Subcutaneous abdominal adipose tissue (tissue), 5 donors: ENCODE measurements at regions not wholly inside any gene's neighbourhood (a gene's known extent, or its start where the extent isn't known, plus 50 kb on each side); places are given as distances from the start of the nearest gene placed in this dataset.
"Not testable (repeated sequence)": the region's sequence is repeated elsewhere in the genome, so short reads cannot be mapped to it uniquely, and the experiment has no call there.

ENCODE experiments used
- H3K27ac ChIP-seq: one replicate; pipeline ENCODE4 v1.7.0; 2013; ENCODE audit warnings: low read depth, mild to moderate bottlenecking, inconsistent platforms, low read length, moderate library complexity
- H3K27me3 ChIP-seq, 5 donors: one replicate each; pipeline ENCODE4 v1.7.0; 2013; ENCODE audit warnings: low read length in 5 of 5, inconsistent platforms in 1 of 5; ENCODE audit not compliant: control insufficient read depth in 5 of 5, insufficient read depth in 4 of 5
- H3K36me3 ChIP-seq, 5 donors: one replicate each; pipeline ENCODE4 v1.7.0; 2013; ENCODE audit warnings: low read length in 5 of 5; ENCODE audit not compliant: control insufficient read depth in 5 of 5, insufficient read depth in 5 of 5
- H3K4me1 ChIP-seq, 5 donors: one replicate each; pipeline ENCODE4 v1.7.0; 2013; ENCODE audit warnings: low read length in 5 of 5, mild to moderate bottlenecking in 3 of 5, moderate library complexity in 1 of 5; ENCODE audit not compliant: control insufficient read depth in 5 of 5, insufficient read depth in 5 of 5
- H3K4me3 ChIP-seq, 5 donors: one replicate each; pipeline ENCODE4 v1.7.0; 2013; ENCODE audit warnings: low read length in 5 of 5, low read depth in 1 of 5
- H3K9ac ChIP-seq, 5 donors: one replicate each; pipeline ENCODE4 v1.7.0; 2013; ENCODE audit warnings: low read length in 5 of 5, mild to moderate bottlenecking in 4 of 5, moderate library complexity in 3 of 5
- H3K9me3 ChIP-seq, 5 donors: one replicate each; pipeline ENCODE4 v1.7.0; 2013; ENCODE audit warnings: low read length in 5 of 5; ENCODE audit not compliant: control insufficient read depth in 5 of 5
- donor health status: healthy.
- donor health status: healthy.
- donor health status: healthy.
- donor health status: healthy.
- donor health status: healthy.

DNA sequence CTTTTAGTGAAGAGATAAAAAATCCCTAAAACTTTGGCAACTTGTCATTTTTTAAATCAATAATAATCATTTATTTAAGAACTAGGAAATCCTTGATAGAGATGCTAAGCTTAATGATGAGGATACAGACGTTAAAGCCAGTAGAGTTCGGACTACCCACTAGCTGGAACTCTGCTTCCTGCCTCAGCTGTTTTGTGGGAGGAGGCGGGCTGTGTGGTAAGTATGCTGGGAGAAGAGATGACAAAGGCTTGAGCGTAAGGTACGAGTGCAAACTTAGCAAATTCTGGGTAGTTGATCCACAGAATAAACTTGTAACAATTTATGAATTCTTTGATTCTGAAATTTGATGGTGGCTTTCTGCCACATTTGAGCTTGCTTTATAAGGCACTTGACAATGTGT lies 111.2 kb upstream of the NANOGP8 start:
- H3K9me3 ChIP-seq: peaks cover 2 to 11% (median 7%) of the 10 kb centered on the region in 5 donors
- H3K36me3 ChIP-seq: no peaks in the 10 kb centered on the region
- H3K4me1 ChIP-seq: no peaks in the 10 kb centered on the region
- H3K27me3 ChIP-seq: no peaks in the 10 kb centered on the region
- H3K27ac ChIP-seq: no peak overlapping the region
- no peak overlapping the region for H3K4me3 ChIP-seq
- H3K9ac ChIP-seq: no peak overlapping the region

DNA sequence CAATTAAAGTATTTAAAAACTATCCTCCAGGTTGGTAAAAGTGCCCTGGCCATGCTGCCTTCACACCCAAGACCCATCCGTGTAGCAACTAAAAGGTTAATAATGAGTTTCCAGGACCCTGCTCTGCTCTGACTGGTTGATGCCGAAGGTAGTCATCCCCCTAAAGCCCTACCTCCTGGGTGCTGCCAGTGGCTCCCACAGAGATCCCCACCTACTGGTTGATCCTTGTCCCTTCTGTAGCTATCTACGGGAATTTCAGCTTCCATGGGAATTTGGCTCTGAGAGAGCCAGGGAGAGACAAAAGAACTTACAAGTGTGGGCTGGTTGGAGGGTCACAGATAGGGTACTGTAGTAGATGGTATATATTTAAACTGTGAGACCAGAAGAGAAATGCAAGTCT lies 110.6 kb upstream of the NANOGP8 start:
- no peak overlapping the region for H3K27ac ChIP-seq
- no peak overlapping the region for H3K4me3 ChIP-seq
- H3K27me3 ChIP-seq: no peaks in the 10 kb centered on the region
- no peak overlapping the region for H3K9ac ChIP-seq
- no peaks in the 10 kb centered on the region for H3K36me3 ChIP-seq
- H3K4me1 ChIP-seq: no peaks in the 10 kb centered on the region
- peaks cover 2 to 14% (median 10%) of the 10 kb centered on the region in 5 donors for H3K9me3 ChIP-seq

DNA sequence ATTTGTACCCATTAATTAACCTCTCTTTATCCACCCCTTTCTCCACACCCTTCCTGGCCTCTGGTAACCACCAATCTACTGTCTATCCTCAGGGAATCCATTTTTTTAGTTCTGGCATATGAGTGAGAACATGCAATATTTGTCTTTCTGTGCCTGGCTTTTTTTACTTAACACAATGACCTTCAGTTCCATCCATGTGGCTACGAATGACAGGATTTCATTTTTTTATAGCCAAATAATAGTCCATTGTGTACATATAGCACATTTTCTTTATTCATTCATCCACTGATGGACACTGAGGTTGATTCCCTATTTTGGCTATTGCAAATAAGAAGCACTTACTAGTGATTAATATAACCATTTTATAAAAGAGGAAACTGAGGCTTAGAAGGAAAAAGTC lies 109.9 kb upstream of the NANOGP8 start:
- peaks cover 2 to 14% (median 10%) of the 10 kb centered on the region in 5 donors for H3K9me3 ChIP-seq
- H3K27me3 ChIP-seq: no peaks in the 10 kb centered on the region
- no peaks in the 10 kb centered on the region for H3K4me1 ChIP-seq
- no peak overlapping the region for H3K4me3 ChIP-seq
- H3K36me3 ChIP-seq: no peaks in the 10 kb centered on the region
- no peak overlapping the region for H3K9ac ChIP-seq
- H3K27ac ChIP-seq: no peak overlapping the region

DNA sequence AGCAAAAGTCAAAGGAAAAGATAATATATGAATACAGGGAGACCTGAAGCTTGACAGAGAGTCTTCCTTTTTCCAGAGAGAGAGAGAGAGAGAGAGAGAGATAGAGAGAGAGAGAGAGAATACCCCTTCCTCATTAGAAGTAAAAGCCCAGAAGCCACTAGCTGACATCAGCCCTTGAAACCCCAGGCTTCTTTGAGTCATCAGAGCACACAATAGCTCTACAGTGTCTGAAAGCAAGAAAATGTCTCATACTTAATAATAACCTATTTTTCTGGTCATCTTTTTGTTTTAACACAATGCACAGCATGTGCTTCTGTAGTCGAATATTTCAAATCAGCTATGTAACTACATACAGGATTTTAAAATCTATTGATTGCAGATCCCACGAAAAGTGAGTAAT lies 109.2 kb upstream of the NANOGP8 start:
- Histone ChIP-seq H3K27ac (no peak overlapping the region), H3K9me3 (peaks cover 2 to 14% (median 10%) of the 10 kb centered on the region in 5 donors), H3K36me3 (no peaks in the 10 kb centered on the region), H3K27me3 (no peaks in the 10 kb centered on the region), H3K4me3 (no peak overlapping the region), H3K4me1 (no peaks in the 10 kb centered on the region), H3K9ac (no peak overlapping the region)

DNA sequence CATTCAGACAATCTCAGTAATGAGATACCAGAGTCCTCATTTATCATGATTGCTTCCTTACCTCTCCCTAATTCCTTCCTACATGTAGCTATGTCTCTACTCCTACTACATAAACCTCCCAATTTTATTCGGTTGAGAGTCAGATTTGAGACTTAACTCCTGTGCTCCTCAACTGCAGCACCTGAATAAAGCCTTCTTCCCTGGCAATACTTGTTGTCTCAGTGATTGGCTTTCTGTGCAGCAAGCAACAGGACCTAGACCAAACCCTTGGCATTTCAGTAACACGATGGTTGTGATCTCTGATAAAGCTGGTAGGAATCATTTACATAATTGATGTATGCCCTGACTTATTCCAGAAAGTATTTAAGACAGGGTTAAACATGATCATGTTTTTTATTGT lies 106.7 kb upstream of the NANOGP8 start:
- Histone ChIP-seq H3K36me3 (peaks cover 0 to 4% (median 0%) of the 10 kb centered on the region in 5 donors), H3K9me3 (peaks cover 2 to 14% (median 10%) of the 10 kb centered on the region in 5 donors), H3K4me1 (no peaks in the 10 kb centered on the region), H3K9ac (no peak overlapping the region), H3K27me3 (no peaks in the 10 kb centered on the region), H3K27ac (no peak overlapping the region), H3K4me3 (peak overlapping the region in 1 of 5 donors; percentile 31)

DNA sequence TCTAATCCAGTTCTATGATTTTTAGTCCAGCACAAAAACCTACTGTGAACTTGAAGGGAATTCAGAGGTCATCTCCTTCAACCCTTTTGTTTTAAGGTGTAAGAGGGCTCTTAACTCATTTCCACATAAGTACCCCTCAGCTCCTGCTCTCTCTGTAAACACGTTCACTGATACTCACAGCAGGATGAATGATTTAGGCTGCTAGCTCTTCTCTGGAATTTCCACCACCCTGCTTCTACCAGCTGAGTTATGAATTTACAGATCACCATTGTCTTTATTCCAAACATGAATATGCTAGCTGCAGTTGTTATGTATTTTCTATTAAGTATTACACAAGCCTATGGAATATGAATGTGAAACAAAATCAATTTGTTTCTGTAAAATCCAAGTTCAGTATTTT lies 101.3 kb upstream of the NANOGP8 start:
- Histone ChIP-seq H3K9me3 (peaks cover 0 to 4% (median 2%) of the 10 kb centered on the region in 5 donors), H3K4me3 (no peak overlapping the region), H3K36me3 (peaks cover 0 to 4% (median 0%) of the 10 kb centered on the region in 5 donors), H3K9ac (no peak overlapping the region), H3K4me1 (no peaks in the 10 kb centered on the region), H3K27me3 (no peaks in the 10 kb centered on the region), H3K27ac (no peak overlapping the region)

DNA sequence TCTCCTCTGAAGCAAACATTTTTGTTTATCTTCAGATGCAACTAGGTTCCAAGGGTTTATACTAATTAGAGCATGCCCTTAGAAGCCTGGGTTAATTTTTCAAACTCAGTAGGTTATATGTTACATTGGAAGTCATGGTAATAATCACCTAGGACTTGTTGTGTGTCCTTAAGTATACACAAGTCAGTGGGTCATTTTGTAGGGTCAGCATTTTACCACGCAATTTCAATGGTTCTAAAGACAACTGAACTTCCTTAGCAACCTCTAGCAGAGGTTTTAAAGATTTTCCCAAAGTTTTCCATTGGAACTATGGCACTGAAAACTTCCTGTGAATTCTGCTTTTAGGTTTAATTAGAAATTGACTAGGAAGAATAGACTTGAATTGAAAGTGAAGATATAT lies 99.6 kb upstream of the NANOGP8 start:
- H3K27ac ChIP-seq: no peak overlapping the region
- no peaks in the 10 kb centered on the region for H3K9me3 ChIP-seq
- H3K4me1 ChIP-seq: no peaks in the 10 kb centered on the region
- no peak overlapping the region for H3K4me3 ChIP-seq
- no peak overlapping the region for H3K9ac ChIP-seq
- peaks cover 0 to 4% (median 0%) of the 10 kb centered on the region in 5 donors for H3K36me3 ChIP-seq
- H3K27me3 ChIP-seq: no peaks in the 10 kb centered on the region

DNA sequence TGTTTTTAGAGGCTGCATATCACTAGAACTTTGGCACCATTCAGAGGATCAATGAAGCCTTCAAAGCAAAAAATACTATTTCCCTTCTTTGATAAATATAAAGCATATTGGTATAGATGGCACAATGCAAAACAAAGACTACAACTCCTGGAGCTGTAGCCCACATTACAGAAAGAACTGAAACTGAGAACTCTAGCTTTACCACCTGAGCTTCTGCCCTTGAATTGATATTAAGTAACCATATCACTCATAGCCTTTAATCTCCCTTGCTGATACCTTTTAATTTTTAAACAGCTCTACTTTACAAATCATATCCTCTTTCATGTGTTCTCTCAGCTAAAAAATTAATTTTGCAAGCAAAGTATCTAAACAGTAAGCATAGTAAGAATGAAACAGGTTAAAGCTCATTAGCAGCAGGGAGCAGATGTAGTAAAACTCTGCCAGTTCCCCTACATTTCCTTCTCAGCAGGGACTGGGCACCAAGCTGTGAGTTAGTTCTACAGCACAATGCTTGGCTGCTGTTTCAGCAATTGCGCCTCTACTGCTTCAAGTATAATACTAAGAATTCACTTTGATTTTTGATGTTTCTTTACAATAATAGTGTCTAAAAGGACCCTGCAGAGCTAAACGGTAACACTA lies 97.9 kb upstream of the NANOGP8 start:
- no peaks in the 10 kb centered on the region for H3K4me1 ChIP-seq
- H3K27me3 ChIP-seq: no peaks in the 10 kb centered on the region
- H3K4me3 ChIP-seq: no peak overlapping the region
- no peak overlapping the region for H3K9ac ChIP-seq
- no peaks in the 10 kb centered on the region for H3K9me3 ChIP-seq
- no peak overlapping the region for H3K27ac ChIP-seq
- no peaks in the 10 kb centered on the region for H3K36me3 ChIP-seq

DNA sequence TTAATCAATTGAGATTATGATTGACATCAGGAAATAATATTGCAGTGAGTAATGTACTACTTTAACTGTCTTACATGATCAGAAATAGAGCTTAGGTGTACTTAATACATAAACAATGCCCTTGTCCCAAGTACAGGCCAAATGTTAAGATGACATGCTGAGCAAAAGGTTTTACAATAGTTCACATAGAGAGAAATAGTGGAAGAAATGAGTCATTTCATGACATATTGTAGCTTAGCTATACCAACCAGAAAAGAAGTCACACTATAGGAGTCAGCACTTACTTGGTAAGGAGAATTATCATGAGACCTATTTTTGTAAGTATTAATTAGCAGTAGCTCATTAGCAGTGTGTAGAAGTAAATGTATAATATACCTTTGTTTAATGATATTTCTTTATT lies 96.4 kb upstream of the NANOGP8 start:
- no peak overlapping the region for H3K4me3 ChIP-seq
- H3K27ac ChIP-seq: no peak overlapping the region
- no peaks in the 10 kb centered on the region for H3K4me1 ChIP-seq
- no peaks in the 10 kb centered on the region for H3K27me3 ChIP-seq
- no peaks in the 10 kb centered on the region for H3K36me3 ChIP-seq
- H3K9ac ChIP-seq: no peak overlapping the region
- no peaks in the 10 kb centered on the region for H3K9me3 ChIP-seq

DNA sequence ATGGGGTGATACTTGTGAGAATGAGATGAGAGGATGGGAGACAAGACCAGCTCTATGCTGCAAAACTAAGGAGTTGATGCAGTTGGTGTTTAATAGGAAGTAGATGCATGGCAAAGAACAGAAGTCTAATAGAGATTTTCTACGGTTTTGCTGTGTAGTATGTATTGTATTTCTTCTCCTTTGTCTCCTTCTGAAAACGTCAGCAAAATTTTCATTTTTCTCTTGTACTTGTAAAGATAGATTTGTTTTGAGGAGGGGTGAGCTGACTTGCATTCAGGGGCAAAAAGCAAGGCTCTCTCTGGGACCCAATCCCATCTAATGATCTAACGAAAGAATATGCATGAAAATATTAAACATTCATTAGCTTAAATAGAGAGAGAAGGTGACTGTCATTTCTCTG lies 94.6 kb upstream of the NANOGP8 start:
- H3K4me3 ChIP-seq: no peak overlapping the region
- no peaks in the 10 kb centered on the region for H3K27me3 ChIP-seq
- H3K27ac ChIP-seq: no peak overlapping the region
- H3K9ac ChIP-seq: no peak overlapping the region
- no peaks in the 10 kb centered on the region for H3K36me3 ChIP-seq
- no peaks in the 10 kb centered on the region for H3K9me3 ChIP-seq
- no peaks in the 10 kb centered on the region for H3K4me1 ChIP-seq

DNA sequence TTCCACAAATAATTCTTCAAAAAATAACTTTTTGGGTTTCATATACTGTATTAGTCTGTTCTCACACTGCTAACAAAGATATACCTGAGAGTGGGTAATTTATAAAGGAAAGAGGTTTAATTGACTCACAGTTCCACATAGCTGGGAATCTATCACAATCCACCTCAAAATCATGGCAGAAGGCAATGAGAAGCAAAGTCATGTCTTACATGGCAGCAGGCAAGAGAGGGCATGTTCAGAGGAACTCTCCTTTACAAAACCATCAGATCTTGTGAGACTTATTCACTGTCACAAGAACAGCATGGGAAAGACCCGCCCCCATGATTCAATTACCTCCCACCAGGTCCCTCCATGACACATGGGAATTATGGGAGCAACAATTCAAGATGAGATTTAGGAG lies 93.1 kb upstream of the NANOGP8 start:
- H3K27ac ChIP-seq, H3K4me3 ChIP-seq, H3K9ac ChIP-seq, H3K9me3 ChIP-seq, H3K4me1 ChIP-seq, H3K27me3 ChIP-seq, H3K36me3 ChIP-seq: not testable (repeated sequence)
